IMR-90 (cell line): ENCODE measurements at regions not wholly inside any gene's neighbourhood (a gene's known extent, or its start where the extent isn't known, plus 50 kb on each side); places are given as distances from the start of the nearest gene placed in this dataset.

Experiments used
- ATAC-seq: fragments of 200-7000 bp; cut with Tn5 transposase; 2 replicates; pipeline ENCODE4 v1.9.1; 2020; ENCODE audit warnings: low read depth, mild to moderate bottlenecking, moderate library complexity
- BruUV-seq: library from RNA; stranded (reverse); fragments of 400-500 nt; replicated peaks from 2 replicates; lab custom pipeline; 2021; lab: Mats Ljungman, UMichigan
- CTCF ChIA-PET: fragments of 300-600 bp; formaldehyde crosslinking; extraction: SDS; loops from one replicate; lab custom pipeline; 2021; ENCODE audit warnings: antibody characterized with exemption; lab: Yijun Ruan, JAX
- POLR2A ChIA-PET: fragments of 300-600 bp; sonication (Branson Sonifier 250); formaldehyde crosslinking; loops from one replicate; lab custom pipeline; 2022; ENCODE audit warnings: antibody characterized with exemption; ENCODE audit not compliant: unreplicated experiment; lab: Charles Lee
- DNase-seq: peaks from one replicate; pipeline ENCODE4 v3.0.0; 2013
- H2AFZ ChIP-seq: replicated peaks from 2 replicates; pipeline ENCODE3; 2013; ENCODE audit warnings: low read length, mild to moderate bottlenecking; ENCODE audit not compliant: poor library complexity
- H2AK5ac ChIP-seq: 2 replicates; pipeline ENCODE4 v1.6.1; 2013; ENCODE audit warnings: low read depth, low read length, inconsistent platforms
- H2AK9ac ChIP-seq: replicated peaks from 2 replicates; pipeline ENCODE3; 2013; ENCODE audit warnings: mild to moderate bottlenecking, low read depth, low read length, moderate library complexity; ENCODE audit not compliant: poor library complexity
- H2BK120ac ChIP-seq: 2 replicates; pipeline ENCODE4 v1.6.1; 2013; ENCODE audit warnings: low read depth, low read length, inconsistent platforms
- H2BK15ac ChIP-seq: 3 replicates; pipeline ENCODE4 v1.6.1; 2013; ENCODE audit warnings: low read depth, low read length, inconsistent platforms
- H2BK20ac ChIP-seq: 2 replicates; pipeline ENCODE4 v1.6.1; 2013; ENCODE audit warnings: low read depth, mild to moderate bottlenecking, inconsistent platforms, low read length, moderate library complexity
- H2BK5ac ChIP-seq: 2 replicates; pipeline ENCODE4 v1.6.1; 2013; ENCODE audit warnings: mild to moderate bottlenecking, low read depth, low read length, inconsistent platforms; ENCODE audit not compliant: poor library complexity, severe bottlenecking
- H3K14ac ChIP-seq: replicated peaks from 2 replicates; pipeline ENCODE4 v1.6.1; 2013; ENCODE audit warnings: low read depth, low read length, inconsistent platforms
- H3K18ac ChIP-seq: 2 replicates; pipeline ENCODE4 v1.6.1; 2013; ENCODE audit warnings: low read depth, low read length, control low read depth
- H3K23ac ChIP-seq: 2 replicates; pipeline ENCODE4 v1.6.1; 2013; ENCODE audit warnings: low read depth, low read length, inconsistent platforms
- H3K27ac ChIP-seq: 2 replicates; pipeline ENCODE4 v1.5.1; 2013; ENCODE audit warnings: mild to moderate bottlenecking, control low read depth, low read length; ENCODE audit not compliant: insufficient read depth
- H3K27me3 ChIP-seq: 2 replicates; pipeline ENCODE4 v1.6.1; 2013; ENCODE audit warnings: low read length; ENCODE audit not compliant: control insufficient read depth, insufficient read depth
- H3K36me3 ChIP-seq: 2 replicates; pipeline ENCODE4 v1.6.1; 2013; ENCODE audit warnings: low read length, mixed read lengths; ENCODE audit not compliant: control insufficient read depth, insufficient read depth
- H3K4ac ChIP-seq: 2 replicates; pipeline ENCODE4 v1.6.1; 2013; ENCODE audit warnings: low read depth, low read length, inconsistent platforms
- H3K4me1 ChIP-seq: 2 replicates; pipeline ENCODE4 v1.6.1; 2013; ENCODE audit warnings: low read length, mixed read lengths; ENCODE audit not compliant: control insufficient read depth, insufficient read depth
- H3K4me2 ChIP-seq: 2 replicates; pipeline ENCODE4 v1.6.1; 2013; ENCODE audit warnings: low read depth, mild to moderate bottlenecking, control low read depth, low read length, moderate library complexity
- H3K4me3 ChIP-seq: 2 replicates; pipeline ENCODE4 v1.5.1; 2013; ENCODE audit warnings: low read depth, mild to moderate bottlenecking, control low read depth, low read length, moderate library complexity; ENCODE audit not compliant: insufficient read depth
- H3K56ac ChIP-seq: 2 replicates; pipeline ENCODE4 v1.6.1; 2013; ENCODE audit warnings: low read length, inconsistent platforms; ENCODE audit not compliant: insufficient read depth; ENCODE audit errors: extremely low read depth
- H3K79me1 ChIP-seq, 2 experiments: 2 replicates each; pipeline ENCODE4 v1.6.1; 2013; ENCODE audit warnings: low read length in 2 of 2, inconsistent platforms in 1 of 2, low read depth in 1 of 2
- H3K9ac ChIP-seq: 2 replicates; pipeline ENCODE4 v1.6.1; 2013; ENCODE audit warnings: low read depth, low read length, control low read depth
- H3K9me1 ChIP-seq: 2 replicates; pipeline ENCODE4 v1.6.1; 2013; ENCODE audit warnings: low read length, inconsistent platforms; ENCODE audit not compliant: insufficient read depth
- H3K9me3 ChIP-seq: 2 replicates; pipeline ENCODE4 v1.6.1; 2013; ENCODE audit warnings: low read length; ENCODE audit not compliant: control insufficient read depth, insufficient read depth
- H4K20me1 ChIP-seq: 2 replicates; pipeline ENCODE4 v1.6.1; 2013; ENCODE audit warnings: low read length, inconsistent platforms; ENCODE audit not compliant: insufficient read depth
- H4K5ac ChIP-seq: 2 replicates; pipeline ENCODE4 v1.6.1; 2013; ENCODE audit warnings: mild to moderate bottlenecking, low read depth, low read length, control low read depth
- H4K8ac ChIP-seq, 2 experiments: 2 replicates each; pipeline ENCODE4 v1.6.1; 2013; ENCODE audit warnings: low read depth in 2 of 2, low read length in 2 of 2, control low read depth in 1 of 2, inconsistent platforms in 1 of 2
- H4K91ac ChIP-seq: 2 replicates; pipeline ENCODE4 v1.6.1; 2013; ENCODE audit warnings: low read depth, low read length, inconsistent platforms; ENCODE audit not compliant: insufficient read depth
- MXI1 ChIP-seq: IDR thresholded peaks from 2 replicates; pipeline ENCODE4 v1.6.1; 2012; ENCODE audit warnings: low read depth, mild to moderate bottlenecking, low read length, moderate library complexity, borderline replicate concordance
- NFE2L2 ChIP-seq: fragments of 150-350 bp; IDR thresholded peaks from 2 replicates; pipeline ENCODE4 v1.6.1; 2016; ENCODE audit warnings: low read depth, mild to moderate bottlenecking, low read length
- POLR2A ChIP-seq: IDR thresholded peaks from 2 replicates; pipeline ENCODE4 v1.6.1; 2012; ENCODE audit warnings: mild to moderate bottlenecking, low read depth, low read length
- USF2 ChIP-seq: fragments of 150-350 bp; IDR thresholded peaks from 2 replicates; pipeline ENCODE4 v1.6.1; 2017; ENCODE audit warnings: mild to moderate bottlenecking, antibody characterized with exemption, low read length, low read depth
- WGBS, 2 experiments: methylation state at CpG; one replicate each; pipeline versions ENCODE4 v1.1.5 to v1.1.7; 2013; ENCODE audit warnings: missing lambda C conversion rate in 2 of 2; ENCODE audit not compliant: insufficient read length in 1 of 2; ENCODE audit errors: extremely low coverage in 2 of 2; 5-methylcytosine and 5-hydroxymethylcytosine counted together
- dilution Hi-C: fragments of 300-500 bp; cut with HindIII; formaldehyde crosslinking; loops from one replicate; pipeline ENCODE4 v1.14.3; 2018; ENCODE audit warnings: low sequenced_read_pairs; ENCODE audit not compliant: unreplicated experiment
- in situ Hi-C: fragments of 300-500 bp; cut with MboI; formaldehyde crosslinking; loops from 3 replicates; pipeline ENCODE4 v1.14.3; 2019; ENCODE audit warnings: low sequenced_read_pairs, inconsistent platforms, mixed read lengths
- intact Hi-C: fragments of 100-400 bp; cut with micrococcal nuclease; formaldehyde crosslinking; loops from 2 replicates; pipeline ENCODE4 v1.10.0; 2022

- no peak overlapping the region for H3K18ac ChIP-seq
- no peaks in the 10 kb centered on the region for H3K4me1 ChIP-seq
- H3K56ac ChIP-seq, result no peak overlapping the region
- ATAC-seq (no peak), DNase-seq (no peak)
- TF ChIP-seq USF2 (no peak), MXI1 (no peak), NFE2L2 (no peak), POLR2A (no peak)
- no peak overlapping the region for H2AFZ ChIP-seq
- no peak overlapping the region for H3K14ac ChIP-seq
- no peak overlapping the region for H2AK9ac ChIP-seq
- no peak overlapping the region for H2BK5ac ChIP-seq
- H2BK20ac ChIP-seq, result no peak overlapping the region
- H3K27me3 ChIP-seq, result no peaks in the 10 kb centered on the region
- H3K4ac ChIP-seq, result no peak overlapping the region
- ChIA-PET CTCF (no interaction called here), POLR2A (no interaction called here)
- WGBS, 2 experiments, result no CpG with 5 or more reads among the region's 6 CpGs
- no peak overlapping the region for H4K8ac ChIP-seq
- intact Hi-C loops (no loop called here), dilution Hi-C loops (no loop called here), in situ Hi-C loops (no loop called here)
- no peak overlapping the region for H4K91ac ChIP-seq
- no peak overlapping the region for H3K4me2 ChIP-seq
- no peak overlapping the region for H3K27ac ChIP-seq
- H3K23ac ChIP-seq, result no peak overlapping the region
- BruUV-seq, result no TSS peak
- no peak overlapping the region for H2AK5ac ChIP-seq
- H3K9me3 ChIP-seq, result peaks cover 38% of the 10 kb centered on the region
- no peak overlapping the region for H3K4me3 ChIP-seq
- H2BK120ac ChIP-seq, result no peak overlapping the region
- no peaks in the 10 kb centered on the region for H3K9me1 ChIP-seq
- H4K5ac ChIP-seq, result no peak overlapping the region
- no peak overlapping the region for H3K9ac ChIP-seq
- no peak overlapping the region for H2BK15ac ChIP-seq
- H4K20me1 ChIP-seq, result no peaks in the 10 kb centered on the region
- H3K36me3 ChIP-seq, result no peaks in the 10 kb centered on the region
- no peaks in the 10 kb centered on the region for H3K79me1 ChIP-seq
Measured at GRCh38 chr5:160937570-160937969, 85.6 kb upstream of the ATP10B start.
